Stomach (tissue), 4 donors: ENCODE measurements at regions not wholly inside any gene's neighbourhood (a gene's known extent, or its start where the extent isn't known, plus 50 kb on each side); places are given as distances from the start of the nearest gene placed in this dataset.

Source experiments
- EP300 ChIP-seq: sonication (generic); formaldehyde crosslinking; IDR thresholded peaks from one replicate; pipeline ENCODE4 v1.6.1; 2017; ENCODE audit warnings: antibody characterized with exemption
- POLR2A ChIP-seq, 4 donors: fragments of 450-650 bp; IDR thresholded peaks; one replicate each; pipeline ENCODE4 v1.6.1; 2016; ENCODE audit warnings: antibody characterized with exemption in 4 of 4, control low read depth in 2 of 4, mild to moderate bottlenecking in 1 of 4, moderate library complexity in 1 of 4
- POLR2AphosphoS5 ChIP-seq, 3 donors: sonication (generic); formaldehyde crosslinking; IDR thresholded peaks; one replicate each; pipeline ENCODE4 v1.6.1; 2016; ENCODE audit warnings: antibody characterized with exemption in 3 of 3
- TF ChIP-seq, protein P1 (sequence below), 7 experiments: fragments of 450-650 bp in 4 of 7; fragments of 200-600 bp in 3 of 7; sonication (generic) in 3 of 7; IDR thresholded peaks; one replicate each; pipeline ENCODE4 v1.5.1; 2016 to 2019; ENCODE audit warnings: antibody characterized with exemption in 7 of 7, control low read depth in 2 of 7, mild to moderate bottlenecking in 1 of 7

DNA sequence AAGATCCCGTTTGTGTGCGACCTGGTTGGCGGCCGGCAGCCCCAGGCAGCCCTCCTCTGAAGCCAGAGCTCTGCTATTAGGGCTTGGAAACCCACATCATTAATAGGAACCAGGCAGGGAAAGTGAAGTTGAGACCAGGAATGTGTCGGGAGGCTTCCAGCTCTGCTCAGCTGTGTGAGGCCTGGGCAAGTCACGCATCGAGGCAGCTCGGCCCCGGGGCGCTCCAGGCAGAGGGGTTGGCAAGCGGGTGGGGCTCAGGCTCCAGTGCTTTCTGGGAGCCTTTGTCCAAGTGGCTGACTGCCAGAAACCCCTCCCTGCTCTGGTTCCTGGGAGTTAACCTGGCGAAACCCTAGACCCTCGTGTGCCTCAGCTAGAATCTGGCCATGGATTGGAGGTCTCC lies 1151.7 kb downstream of the VRK1 start:
- TF ChIP-seq POLR2A (IDR thresholded peaks at IDR 0.05) (no peak), POLR2AphosphoS5 (IDR thresholded peaks at IDR 0.05) (no peak), EP300 (no peak)
- TF ChIP-seq, protein P1, sequence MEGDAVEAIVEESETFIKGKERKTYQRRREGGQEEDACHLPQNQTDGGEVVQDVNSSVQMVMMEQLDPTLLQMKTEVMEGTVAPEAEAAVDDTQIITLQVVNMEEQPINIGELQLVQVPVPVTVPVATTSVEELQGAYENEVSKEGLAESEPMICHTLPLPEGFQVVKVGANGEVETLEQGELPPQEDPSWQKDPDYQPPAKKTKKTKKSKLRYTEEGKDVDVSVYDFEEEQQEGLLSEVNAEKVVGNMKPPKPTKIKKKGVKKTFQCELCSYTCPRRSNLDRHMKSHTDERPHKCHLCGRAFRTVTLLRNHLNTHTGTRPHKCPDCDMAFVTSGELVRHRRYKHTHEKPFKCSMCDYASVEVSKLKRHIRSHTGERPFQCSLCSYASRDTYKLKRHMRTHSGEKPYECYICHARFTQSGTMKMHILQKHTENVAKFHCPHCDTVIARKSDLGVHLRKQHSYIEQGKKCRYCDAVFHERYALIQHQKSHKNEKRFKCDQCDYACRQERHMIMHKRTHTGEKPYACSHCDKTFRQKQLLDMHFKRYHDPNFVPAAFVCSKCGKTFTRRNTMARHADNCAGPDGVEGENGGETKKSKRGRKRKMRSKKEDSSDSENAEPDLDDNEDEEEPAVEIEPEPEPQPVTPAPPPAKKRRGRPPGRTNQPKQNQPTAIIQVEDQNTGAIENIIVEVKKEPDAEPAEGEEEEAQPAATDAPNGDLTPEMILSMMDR (IDR thresholded peaks at IDR 0.05) = no peak
